Stimulated activated CD4-positive, alpha-beta T cell treated with anti-CD3 and anti-CD28 coated beads, TNF-alpha, amount 100 ng/mL, for 24 hours (primary cell): ENCODE measurements at regions not wholly inside any gene's neighbourhood (a gene's known extent, or its start where the extent isn't known, plus 50 kb on each side); places are given as distances from the start of the nearest gene placed in this dataset.
A peak's percentile ranks its signal among the peaks of the same experiment; 100 is the strongest.

ENCODE experiments used
- DNase-seq, 3 experiments: peaks; one replicate each; pipeline ENCODE4 v3.0.0-alpha.2; 2020; ENCODE audit warnings: low read depth in 3 of 3

DNA sequence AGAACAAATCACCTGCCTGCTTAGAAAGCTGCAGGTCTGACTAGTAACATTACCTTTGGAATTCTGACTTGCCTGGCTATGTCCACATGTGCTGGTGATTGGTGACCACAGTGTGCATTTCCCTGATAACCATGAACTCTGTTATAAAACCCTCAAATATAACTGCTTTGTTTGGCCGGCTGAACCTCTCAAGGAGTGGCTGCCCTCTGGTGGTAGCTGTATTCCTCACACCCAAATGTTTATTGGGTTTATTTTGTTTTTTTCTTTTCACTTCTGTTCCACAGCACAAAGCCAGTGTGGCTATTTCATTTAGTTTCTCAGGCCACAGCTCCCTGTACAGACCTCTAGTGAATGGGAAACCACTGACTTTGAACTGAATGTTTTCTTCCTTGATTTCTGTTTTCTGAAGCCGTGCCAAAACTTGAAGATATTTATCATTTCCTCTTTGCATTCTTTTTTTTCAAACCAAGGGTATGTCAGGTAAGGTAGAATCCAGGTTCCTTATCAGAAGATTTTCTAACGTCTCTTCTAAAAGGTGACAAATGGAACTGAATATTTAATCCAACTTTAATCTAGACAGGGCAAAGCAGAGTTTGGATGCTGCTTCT, 549.0 kb upstream of the VRK2 start:
- peak in 1 of 3 experiments; percentile 7 for DNase-seq

DNA sequence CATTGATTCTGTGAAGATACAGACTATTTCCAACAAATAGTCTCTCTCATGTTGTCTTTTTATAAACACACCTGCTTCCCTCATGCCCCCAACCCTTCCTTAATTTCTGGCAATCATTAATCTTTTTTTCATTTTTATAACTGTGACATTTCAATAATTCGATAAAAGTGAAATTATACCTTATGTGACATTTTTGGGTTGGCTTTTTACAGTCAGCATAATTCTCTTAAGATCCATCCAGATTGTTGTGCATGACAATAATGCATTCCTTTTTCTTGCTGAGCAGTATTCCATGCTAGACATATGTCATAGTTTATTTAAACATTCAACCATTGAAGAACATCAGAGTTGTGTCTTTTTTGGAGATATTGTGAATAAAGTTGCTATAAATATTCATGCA, 541.8 kb upstream of the VRK2 start:
- DNase-seq, result no peak

DNA sequence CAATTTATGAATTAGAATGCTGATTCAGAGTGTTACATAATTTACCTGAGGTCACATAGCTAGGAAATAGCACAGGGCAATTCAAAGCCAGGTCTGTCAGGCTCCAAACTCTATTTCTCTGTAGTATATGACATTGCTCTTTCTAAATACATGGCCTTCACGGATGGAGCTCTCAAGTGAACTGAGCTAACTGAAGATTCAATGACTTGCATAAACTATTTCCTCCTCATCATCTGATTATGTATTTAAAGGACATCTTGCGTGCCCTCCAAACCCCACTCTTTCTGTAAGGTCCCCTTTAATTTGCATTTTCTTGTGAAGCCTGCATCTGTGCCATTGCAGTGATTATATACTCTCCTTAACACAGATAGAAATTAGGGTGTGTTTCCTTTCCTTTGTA, 537.4 kb upstream of the VRK2 start:
- no peak for DNase-seq

DNA sequence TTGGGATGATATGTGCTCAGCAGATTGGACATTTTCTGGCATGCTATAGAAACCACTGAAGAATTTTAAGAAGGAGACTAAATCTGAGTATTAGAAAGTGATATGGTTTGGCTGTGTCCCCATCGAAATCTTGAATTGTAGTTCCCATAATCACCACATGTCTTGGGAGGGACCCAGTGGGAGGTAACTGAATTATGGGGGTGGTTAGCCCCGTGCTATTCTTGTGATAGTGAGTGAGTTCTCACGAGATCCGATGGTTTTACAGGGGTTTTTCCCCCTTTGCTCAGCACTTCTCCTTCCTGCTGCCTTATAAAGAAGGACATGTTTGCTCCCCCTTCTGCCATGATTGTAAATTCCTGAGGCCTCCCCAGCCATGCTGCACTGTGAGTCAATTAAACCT, 535.9 kb upstream of the VRK2 start:
- DNase-seq, result no peak

DNA sequence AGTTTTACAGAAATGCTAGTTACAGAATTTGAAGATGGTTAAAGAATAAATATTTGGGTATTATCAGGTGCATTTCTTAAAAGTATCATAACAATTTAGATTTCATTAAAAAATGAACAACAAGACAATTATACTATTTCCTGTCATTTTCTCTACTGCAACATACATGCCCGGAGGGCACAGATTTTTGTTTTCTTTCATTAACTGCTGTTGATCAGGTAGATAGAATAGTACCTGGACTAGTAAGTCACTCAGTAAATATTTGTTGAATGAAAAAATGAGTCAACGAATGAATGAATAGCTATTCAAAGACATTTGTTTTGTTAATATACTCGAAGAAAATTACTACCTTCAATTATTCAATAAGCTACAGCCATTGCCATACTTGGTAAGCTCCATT, 531.2 kb upstream of the VRK2 start:
- DNase-seq, result no peak

DNA sequence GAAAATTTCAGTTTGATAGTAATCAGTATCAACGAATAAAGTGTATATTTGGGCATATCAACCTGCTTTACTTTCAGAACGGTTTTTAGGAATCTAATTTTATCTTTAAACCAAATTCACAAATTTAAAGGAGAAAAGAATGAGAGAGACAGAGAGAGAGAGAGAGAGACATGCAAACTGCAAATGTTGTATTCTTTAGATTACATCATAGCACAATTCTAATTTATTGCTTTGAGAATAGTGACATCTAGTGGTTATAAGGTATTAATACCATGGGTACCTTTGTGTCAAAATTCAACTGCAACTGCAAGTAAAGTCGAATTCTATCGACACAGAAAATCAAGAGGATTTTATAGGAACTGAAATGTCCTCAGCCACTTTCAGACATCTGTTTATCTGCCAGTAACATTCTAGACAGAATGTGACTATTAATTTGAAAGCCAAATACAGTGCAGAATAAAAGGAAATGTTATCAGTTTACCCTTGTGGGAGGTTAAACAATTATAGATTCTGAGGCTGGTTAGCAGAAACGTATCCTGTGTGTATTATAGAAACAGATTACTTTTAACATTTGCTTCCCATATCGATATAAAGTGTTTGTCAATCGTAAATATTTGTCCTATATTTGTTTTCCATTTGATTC, 529.8 kb upstream of the VRK2 start:
- no peak for DNase-seq

DNA sequence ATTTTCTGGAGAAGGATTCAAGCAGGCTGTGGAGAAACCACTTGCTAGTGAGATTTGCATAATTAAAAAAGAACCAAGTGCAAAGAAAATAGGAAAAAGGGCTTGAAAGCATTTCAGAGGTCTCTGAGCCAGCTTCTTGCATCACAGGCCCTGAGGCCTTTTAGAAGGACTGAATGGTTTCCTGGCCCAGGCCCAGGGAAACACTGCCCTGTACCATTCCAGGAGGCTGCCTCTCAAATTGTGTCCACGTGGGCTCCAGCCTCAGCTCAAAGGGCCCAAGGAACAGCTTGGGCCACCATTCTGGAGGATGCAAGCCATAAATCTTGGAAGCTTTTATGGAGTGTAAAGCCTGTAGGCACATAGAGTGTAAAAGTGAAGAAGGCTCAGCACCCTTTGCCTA, 523.3 kb upstream of the VRK2 start:
- DNase-seq, result no peak

DNA sequence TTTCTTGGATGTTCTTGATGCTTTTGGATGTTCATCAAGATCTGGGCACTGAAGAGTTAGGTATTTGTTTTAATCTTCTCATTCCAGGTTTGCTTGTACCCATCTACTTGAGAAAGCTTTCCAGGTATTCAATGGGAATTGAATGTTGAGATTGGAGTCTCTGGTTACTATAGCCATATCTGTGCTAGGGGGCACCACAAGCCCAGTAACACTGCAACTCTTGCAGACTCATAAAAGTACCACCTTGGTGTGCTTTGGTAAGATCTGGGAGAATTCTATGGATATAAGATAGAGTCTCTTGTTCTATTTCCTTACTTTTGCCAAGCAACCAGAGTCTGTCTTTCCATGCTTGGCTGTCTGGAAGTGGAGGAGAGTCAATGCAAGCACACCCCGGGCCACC, 518.9 kb upstream of the VRK2 start:
- DNase-seq, result no peak

DNA sequence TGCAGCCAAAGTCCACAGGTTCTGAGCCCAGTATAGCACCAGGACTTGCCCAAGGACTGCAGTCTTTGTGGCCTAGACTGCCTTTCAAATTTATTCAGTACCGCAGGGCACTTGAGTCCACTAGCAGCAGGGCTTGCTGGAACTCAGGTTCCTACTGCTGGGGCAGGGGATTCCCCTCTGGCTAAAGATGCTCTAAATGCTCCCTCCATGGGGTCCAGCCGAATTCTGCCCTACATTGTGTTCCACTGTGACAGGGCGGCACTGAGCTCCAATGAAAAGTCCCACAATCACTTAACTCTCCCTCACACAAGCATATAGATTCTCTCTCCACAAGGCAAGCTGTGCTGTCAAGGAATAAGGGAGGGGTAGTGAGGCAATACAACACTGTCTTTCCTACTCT, 518.1 kb upstream of the VRK2 start:
- no peak for DNase-seq

DNA sequence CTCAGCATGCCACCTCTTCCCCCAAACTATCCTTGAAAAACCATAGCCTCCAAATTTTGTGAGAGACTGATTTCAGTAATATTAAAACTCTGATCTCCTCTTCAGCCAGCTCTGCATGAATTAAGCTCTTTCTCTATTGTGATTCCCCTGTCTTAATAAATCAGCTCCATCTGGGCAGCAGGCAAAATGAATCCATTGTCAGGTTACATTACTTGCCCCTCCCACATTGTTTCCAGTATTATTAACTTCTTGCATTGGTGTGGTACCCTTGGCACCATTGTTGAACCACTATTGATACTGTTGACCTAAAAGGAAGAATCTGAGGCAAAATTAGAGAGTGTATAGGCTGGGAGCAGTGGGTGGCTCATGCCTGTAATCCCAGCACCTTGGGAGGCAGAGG, 512.2 kb upstream of the VRK2 start:
- DNase-seq, result no peak

DNA sequence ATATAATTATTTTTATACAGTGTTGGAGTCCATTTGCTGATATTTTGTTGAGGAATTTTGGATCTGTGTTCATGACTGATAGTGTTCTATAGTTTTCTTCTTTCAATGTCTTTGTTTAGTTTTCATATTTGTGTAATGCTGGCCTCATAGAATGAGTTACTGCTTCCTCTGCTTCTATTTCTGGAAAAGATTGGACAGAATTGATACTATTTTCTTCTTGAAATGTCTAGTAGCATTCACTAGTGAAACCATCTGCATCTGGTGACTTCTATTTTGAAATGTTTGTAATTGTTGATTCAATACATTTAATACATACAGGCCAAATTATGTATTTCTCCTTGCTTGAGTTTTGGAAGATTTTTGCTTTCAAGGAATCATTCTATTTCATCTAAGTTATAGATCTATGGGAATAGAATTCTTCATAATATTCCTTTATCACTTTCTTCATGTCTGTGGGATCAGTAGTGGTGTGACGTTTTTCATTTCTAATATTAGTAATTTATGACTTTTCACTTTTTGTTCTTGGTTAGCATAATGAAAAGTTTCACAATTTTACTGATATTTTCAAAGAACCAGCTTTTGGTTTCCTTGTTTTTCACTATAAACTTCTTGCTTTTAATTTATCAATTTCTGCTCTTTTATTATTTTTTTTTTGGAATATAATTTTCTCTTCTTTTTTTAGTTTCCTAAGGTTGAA, 509.9 kb upstream of the VRK2 start:
- no peak for DNase-seq

DNA sequence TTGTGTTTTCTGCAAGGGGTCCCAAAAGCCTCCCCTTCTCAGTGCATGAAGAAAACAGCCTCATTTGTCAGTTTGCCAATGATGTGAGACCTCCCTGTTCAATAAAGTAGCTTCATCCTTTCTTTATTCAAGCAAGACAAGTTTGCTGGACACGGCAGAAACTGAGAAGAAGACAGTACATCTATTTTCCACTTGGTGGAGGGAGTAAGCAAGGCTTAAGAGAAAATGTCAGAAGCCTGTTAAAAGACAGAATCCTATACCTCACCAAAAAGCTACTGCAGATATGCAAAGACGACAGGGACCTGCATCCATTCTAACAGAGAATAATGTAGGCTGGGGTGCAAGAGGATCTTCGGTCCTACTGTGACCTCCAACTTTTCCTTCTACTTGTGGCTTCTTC, 506.8 kb upstream of the VRK2 start:
- DNase-seq, result no peak

DNA sequence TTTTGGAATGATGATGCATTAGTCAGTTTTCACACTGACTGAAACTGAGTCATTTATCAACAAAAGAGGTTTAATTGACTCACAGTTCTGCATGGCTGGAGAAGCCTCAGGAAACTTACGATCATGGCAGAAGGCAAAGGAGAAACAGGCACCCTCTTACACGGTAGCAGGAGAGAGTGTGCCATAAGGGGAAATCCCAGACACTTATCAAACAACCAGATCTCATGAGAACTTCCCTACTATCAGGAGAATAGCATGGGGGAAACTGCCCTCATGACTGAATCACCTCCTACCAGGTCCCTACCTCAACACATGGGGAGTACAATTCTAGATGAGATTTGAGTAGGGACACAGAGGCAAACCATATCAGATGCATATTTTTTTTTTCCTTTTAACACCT, 504.5 kb upstream of the VRK2 start:
- DNase-seq, result no peak

DNA sequence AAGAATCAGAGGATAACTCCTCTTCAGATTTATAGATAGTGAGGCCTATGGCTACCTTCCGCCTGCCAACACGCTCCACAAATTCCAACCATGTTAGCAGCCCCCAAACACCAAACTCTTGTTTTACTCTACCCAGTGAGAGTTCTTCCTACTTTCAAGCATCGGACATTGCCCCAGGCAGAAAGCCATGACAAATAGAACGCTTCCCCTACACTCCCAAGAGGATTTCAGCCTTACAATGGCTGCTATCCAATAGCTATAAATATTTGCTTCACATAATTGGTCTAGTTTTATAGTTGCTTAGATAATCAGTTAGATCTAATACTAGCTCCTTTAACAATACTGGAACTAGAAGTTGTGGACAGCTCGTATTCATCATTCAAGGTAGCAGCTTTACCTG, 503.4 kb upstream of the VRK2 start:
- no peak for DNase-seq

DNA sequence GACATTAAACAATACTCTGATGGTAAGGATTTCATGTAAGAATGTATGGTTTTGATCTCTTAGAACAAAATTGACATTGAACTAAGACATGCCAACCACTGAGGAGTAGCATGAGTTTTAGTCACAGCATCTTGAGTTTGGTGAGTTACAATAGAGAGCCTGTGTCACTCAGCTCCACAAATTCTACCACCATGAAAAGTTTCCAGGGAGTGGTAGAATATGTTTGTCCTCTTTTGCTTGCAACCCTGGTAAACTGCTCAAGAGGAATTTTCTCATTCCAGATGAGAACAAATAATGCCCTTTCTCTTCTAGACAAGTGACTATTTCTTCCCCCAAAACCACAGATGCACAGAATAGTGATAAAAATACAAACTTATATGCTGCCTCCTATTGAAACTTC, 502.0 kb upstream of the VRK2 start:
- DNase-seq, result no peak

DNA sequence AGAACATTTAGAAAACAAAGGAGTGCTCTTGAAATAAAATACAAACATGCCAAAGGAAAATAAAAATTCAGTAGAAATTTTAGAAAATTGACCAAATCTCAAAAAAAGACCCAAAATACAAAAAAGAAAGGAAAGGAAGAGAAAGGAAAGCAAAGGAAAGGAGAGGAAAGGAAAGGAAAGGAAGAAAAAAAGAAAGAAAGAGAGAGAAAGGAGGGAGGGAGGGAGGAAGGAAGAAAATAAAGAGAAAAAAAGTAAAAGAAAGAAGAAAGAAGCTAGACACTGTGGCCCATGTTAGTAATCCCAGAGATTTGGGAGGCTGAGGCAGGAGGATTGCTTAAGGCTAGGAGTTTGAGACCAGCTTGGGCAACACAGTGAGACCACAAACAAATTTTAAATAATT, 500.1 kb upstream of the VRK2 start:
- no peak for DNase-seq

DNA sequence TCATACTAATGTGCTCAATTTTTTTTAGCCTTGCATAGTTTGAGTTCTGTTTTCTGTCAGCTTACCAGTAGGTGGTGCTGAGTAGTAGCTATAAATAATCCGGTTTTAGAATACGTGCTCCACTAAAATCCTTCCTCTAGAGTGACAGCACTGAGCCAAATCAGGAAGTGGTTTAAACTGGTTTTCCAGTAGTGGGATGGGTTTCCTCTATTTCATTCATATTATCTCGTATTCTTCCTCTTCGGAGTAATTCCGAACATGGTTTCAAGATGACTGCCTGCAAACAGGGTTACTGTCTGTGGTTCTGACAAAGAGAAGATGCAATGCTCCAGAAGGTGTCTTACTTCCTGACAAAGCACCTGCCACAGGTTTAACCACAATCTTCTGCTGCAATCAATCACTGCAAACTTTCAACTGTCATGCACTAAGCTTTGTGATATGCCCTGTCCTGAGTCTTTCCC, 496.9 kb upstream of the VRK2 start:
- no peak for DNase-seq

DNA sequence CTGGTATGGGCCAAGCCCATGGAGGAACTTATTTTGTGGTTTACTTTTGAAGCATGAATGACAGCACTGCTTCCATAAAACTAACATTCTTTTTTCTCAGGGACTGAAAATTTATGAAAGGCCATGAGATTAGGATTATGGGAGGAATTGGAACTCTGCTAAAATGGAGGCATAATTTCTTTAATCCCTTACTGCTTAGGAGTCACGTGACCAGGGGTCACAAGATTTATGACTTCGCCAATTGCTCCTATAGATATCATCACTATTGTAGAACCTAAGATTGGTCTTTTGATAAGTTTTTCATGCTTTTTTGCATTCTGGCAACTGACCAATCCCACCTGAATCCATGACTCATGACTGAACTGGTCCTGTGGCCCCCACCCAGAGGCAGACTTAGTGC, 495.7 kb upstream of the VRK2 start:
- no peak for DNase-seq

DNA sequence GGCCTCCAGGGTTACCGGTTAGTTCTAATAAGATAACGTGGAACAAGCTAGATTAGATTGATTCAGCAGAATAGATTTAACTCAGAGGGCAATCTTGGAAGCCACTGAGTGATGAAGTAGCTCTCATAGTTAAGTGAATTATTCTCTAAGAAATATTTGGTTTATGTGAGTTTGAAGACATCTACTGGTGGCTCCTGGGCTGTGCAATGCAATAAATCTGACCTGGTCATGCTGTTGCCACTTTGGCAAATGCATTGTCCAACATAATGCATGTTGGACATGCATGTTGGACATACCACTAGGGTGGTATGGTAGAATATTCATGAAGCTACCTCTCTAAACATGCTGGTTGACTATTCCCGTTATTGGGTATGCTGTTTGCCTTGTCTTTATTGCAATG, 493.7 kb upstream of the VRK2 start:
- DNase-seq, result no peak

DNA sequence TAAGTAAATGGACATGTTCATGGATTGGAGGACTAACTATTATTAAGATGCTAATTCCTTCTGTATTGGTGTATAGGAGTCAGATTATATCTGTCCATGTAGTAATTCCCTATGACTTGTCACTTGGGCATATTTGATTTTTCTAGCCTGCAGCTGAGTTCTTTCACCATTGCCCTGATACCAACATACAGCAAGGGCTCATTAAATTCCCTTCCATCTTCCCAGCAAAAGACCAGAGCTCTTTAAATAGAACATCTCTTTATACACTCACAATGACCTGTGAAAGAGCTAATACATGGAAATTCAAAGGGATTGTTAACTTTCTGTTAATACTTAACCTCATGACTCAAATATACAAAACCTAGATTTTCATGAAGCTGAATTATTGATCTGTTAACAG, 492.3 kb upstream of the VRK2 start:
- no peak for DNase-seq

DNA sequence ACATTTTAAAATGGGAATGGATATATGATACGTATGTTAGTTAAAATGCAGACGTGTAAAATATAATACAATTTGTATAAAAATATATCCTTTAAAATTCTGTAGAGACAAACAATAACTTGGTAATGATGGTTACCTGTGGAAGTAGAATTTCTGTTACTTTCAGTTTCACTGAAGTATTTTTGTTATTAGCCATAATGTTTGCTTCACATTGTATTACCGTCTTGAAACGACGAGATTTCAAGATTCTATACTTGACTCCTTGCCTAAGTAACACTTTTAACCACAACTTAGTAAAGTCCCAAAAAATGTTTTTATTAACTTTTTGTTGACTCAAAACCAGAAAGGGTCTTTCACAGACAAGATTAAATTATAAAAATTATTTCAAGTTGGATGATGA, 488.3 kb upstream of the VRK2 start:
- no peak for DNase-seq

DNA sequence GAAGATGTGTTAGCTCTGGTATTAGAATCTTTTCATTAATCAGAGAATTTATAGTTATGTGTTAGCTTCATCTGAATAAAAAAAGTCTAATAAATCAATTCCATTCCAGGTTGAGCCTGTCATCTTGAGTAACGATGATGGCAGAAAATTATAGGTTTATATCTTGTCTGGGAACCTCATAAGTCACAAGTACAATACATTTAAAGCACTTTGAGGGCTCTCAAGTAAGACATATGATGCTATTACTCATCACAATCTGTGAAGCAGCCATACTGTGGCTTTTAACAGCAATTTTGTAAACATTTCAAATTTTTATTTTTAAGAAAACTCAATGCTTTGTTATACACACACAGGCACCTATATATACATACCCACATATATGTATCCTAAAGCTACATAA, 484.1 kb upstream of the VRK2 start:
- DNase-seq, result no peak

DNA sequence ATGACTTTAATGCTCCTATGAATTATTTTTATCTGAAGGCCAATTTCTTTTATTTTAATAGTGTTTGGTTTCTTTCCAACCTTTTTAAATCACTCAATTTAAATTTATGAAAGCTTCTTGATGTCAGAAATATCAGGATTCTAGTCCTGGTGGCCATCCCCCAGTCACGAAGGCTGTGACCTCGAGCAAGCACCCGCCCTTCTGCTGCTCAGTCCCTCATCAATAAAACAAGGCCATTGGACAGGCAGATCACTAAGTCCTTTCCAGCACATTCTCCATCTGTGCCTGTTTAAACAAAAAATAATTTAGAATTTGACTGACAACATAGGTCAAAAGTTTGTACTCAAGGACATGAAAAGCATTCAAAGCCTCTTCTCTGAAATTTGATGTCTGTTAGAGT, 483.6 kb upstream of the VRK2 start:
- no peak for DNase-seq

DNA sequence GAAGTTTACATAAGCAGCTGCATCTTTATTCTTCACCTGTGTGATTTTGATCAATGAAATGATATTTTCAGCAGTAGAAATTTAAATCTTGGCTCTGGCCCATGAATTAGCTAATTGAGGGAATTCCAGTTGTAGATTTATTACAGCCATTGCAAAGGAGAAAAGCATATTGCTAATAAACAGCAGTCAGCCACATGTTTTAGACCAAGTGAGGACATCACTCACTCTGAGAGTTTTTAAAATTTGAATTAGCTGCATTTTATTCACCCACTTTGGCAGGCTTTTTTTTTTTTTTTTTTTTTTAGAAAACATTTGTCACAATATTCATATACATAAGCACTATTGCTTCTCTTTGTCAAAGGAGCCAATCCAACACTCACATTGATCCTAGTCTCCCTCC, 479.4 kb upstream of the VRK2 start:
- no peak for DNase-seq
